ENCODE measurements at regions not wholly inside any gene's neighbourhood (a gene's known extent, or its start where the extent isn't known, plus 50 kb on each side); places are given as distances from the start of the nearest gene placed in this dataset.

DNA sequence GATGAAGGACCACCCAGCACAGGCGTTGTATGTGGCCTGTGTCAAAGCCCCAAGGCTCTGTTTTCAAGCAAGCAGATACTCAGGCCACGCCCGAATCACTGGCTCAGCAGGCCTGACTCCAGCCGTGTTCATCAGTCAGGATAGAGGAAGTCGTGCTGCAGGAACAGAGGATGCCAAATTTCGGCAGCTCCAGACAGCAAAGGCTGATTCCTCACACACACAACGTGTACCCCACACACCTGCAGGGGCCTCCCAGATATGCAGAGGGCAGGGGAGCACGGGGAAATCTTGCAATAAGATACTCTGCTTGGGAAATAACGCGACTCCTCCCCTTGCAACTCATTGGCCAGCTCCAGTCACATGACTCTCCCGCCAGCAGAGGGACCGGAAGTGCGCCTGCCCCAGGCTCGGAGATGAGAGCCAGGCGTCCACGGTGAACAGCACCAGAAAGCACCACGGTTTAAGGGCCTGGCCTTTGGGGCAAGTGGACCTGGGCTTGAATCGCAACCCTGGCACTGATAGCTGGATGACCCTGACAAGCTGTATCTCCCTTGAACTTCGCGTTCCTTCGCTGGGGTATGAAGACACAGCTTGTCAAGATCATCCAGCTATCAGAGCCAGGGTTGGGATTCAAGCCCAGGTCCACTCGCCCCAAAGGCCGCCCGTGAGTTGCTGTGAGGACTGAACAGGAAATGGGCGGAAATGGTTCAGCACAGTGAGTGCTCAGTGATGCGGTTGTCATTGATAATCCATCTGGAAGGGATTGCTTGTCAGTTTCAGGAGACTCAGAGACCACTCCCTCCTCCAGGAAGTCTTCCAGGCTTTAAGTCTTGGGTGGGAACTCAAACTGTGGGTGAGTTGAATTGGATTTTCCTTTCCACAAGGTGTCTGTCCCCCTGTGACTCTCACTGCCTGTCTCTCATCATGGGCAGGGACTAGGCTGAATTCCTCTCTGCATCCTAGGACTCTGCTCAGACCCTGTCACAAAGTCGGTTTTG is 88.5 kb downstream of the MYEOV start:
- DNase-seq (ENCODE audit: insufficient read length, low spot score, missing footprints), result peak; percentile 81
- H3K79me2 ChIP-seq (ENCODE audit: insufficient read depth, low read length), result no peaks in the 10 kb centered on the region
- H3K27ac ChIP-seq (ENCODE audit: low read depth, low read length), result no peak overlapping the region
- H3K4me3 ChIP-seq (ENCODE audit: insufficient read depth, low read length), result no peak overlapping the region
- H3K36me3 ChIP-seq (ENCODE audit: insufficient read depth, low read length), result no peaks in the 10 kb centered on the region
- TF ChIP-seq, protein P1, sequence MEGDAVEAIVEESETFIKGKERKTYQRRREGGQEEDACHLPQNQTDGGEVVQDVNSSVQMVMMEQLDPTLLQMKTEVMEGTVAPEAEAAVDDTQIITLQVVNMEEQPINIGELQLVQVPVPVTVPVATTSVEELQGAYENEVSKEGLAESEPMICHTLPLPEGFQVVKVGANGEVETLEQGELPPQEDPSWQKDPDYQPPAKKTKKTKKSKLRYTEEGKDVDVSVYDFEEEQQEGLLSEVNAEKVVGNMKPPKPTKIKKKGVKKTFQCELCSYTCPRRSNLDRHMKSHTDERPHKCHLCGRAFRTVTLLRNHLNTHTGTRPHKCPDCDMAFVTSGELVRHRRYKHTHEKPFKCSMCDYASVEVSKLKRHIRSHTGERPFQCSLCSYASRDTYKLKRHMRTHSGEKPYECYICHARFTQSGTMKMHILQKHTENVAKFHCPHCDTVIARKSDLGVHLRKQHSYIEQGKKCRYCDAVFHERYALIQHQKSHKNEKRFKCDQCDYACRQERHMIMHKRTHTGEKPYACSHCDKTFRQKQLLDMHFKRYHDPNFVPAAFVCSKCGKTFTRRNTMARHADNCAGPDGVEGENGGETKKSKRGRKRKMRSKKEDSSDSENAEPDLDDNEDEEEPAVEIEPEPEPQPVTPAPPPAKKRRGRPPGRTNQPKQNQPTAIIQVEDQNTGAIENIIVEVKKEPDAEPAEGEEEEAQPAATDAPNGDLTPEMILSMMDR (IDR thresholded peaks at IDR 0.05; ENCODE audit: extremely low read depth, low read depth, low read length), result no peak
- H4K20me1 ChIP-seq (ENCODE audit: insufficient read depth, low read length), result no peaks in the 10 kb centered on the region
- no peak overlapping the region for H2AFZ ChIP-seq (ENCODE audit: low read length)
- no peaks in the 10 kb centered on the region for H3K27me3 ChIP-seq (ENCODE audit: insufficient read depth, low read length)
- no peak overlapping the region for H3K4me2 ChIP-seq (ENCODE audit: insufficient read depth, low read length)
- H3K4me1 ChIP-seq (ENCODE audit: insufficient read depth, low read length), result no peaks in the 10 kb centered on the region
- no peaks in the 10 kb centered on the region for H3K9me3 ChIP-seq (ENCODE audit: low read depth, low read length)

DNA sequence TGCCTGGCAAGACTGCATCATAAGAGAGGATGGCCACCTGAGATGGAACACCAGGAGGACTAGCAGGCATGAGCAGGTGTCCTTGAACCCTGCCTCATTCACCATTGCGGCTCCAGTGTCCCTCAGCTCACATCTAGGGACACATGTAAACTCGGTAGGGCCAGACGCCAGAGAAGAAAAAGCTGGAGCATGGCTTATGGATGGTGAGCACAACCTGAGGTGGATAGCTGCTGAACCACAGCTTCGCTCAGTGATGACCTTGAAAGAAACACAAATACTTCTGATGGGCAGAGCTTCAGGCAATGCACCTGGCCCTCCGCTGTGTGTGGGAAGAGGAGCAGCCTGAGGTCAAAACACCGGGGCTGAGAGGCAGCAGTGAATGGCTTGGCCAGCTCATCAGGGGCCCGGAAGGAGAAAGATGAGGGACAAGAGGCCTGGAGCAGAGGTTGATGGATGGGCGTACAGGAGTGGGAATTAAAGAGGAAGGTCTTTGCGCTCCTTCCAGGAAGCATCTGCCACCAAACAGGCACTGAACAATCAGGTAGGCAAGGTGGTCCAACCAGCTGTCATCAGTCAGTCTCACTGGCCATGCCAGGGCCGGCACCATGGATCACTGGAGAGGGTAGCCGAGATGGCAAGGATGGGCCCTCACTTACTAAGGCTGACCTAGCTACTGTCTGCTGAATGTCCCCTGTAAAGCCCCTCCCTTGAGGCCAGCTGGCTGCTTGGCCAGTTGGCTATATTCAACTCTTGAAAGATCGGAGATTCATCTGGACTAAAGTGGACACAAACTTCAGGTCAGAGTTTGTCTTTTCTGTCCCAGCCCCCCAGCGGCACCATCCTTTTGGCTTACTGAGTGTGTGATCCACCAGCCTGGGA is 89.7 kb downstream of the MYEOV start:
- Histone ChIP-seq H3K4me3 (ENCODE audit: insufficient read depth, low read length) (no peak overlapping the region), H2AFZ (ENCODE audit: low read length) (no peak overlapping the region), H3K79me2 (ENCODE audit: insufficient read depth, low read length) (no peaks in the 10 kb centered on the region), H3K9me3 (ENCODE audit: low read depth, low read length) (peaks cover 4% of the 10 kb centered on the region), H3K4me1 (ENCODE audit: insufficient read depth, low read length) (no peaks in the 10 kb centered on the region), H3K27ac (ENCODE audit: low read depth, low read length) (no peak overlapping the region), H4K20me1 (ENCODE audit: insufficient read depth, low read length) (no peaks in the 10 kb centered on the region), H3K36me3 (ENCODE audit: insufficient read depth, low read length) (no peaks in the 10 kb centered on the region), H3K27me3 (ENCODE audit: insufficient read depth, low read length) (no peaks in the 10 kb centered on the region), H3K4me2 (ENCODE audit: insufficient read depth, low read length) (no peak overlapping the region)
- TF ChIP-seq, protein P1 (IDR thresholded peaks at IDR 0.05; ENCODE audit: extremely low read depth, low read depth, low read length), result no peak
- peak; percentile 23 for DNase-seq (ENCODE audit: insufficient read length, low spot score, missing footprints)

DNA sequence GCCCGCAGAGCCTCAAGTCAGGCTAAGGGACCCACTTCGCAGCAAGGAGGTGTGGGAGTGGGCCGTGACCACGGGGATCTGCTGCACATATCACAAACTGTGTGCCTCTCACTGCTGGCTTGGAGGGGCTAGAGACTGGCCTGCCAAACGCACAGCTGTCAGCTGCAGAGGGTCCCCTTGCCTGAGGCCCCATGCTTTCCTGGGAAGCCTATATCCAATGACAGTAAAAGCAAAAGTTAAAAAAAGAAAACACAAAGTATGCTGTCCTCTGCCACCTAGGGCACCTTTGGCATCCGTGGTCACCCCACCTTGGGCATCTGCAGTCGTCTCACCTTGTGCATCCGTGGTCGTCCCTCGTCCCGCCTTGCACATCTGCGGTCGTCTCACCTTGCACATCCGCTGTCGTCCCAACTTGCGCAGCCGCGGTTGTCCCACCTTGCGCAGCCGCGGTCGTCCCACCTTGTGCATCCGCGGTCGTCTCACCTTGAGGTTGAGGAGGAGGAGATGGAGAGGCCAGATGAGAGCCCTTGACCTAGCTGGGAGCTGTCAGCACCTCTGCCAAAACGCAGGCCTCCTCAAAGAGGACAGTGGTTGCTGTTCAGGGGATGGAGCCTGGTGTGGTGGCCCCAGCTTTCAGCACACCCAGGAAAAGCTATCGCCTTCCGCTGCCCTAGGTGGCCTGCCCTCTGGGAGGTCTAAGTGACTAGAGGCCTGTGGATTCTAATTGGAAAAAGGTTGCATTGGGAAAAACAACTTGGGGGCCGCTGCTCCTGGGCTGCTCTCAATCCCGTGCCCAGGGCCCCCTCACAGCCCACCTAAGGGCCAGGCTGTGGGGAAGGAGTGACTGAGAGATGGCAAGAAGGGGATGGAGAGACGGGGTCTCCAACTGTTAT is 90.5 kb downstream of the MYEOV start:
- no peaks in the 10 kb centered on the region for H3K4me1 ChIP-seq (ENCODE audit: insufficient read depth, low read length)
- no peaks in the 10 kb centered on the region for H3K36me3 ChIP-seq (ENCODE audit: insufficient read depth, low read length)
- TF ChIP-seq, protein P1 (IDR thresholded peaks at IDR 0.05; ENCODE audit: extremely low read depth, low read depth, low read length), result no peak
- H3K4me3 ChIP-seq (ENCODE audit: insufficient read depth, low read length), result no peak overlapping the region
- H3K9me3 ChIP-seq (ENCODE audit: low read depth, low read length), result peaks cover 4% of the 10 kb centered on the region
- H4K20me1 ChIP-seq (ENCODE audit: insufficient read depth, low read length), result no peaks in the 10 kb centered on the region
- no peaks in the 10 kb centered on the region for H3K27me3 ChIP-seq (ENCODE audit: insufficient read depth, low read length)
- no peak overlapping the region for H3K4me2 ChIP-seq (ENCODE audit: insufficient read depth, low read length)
- H3K27ac ChIP-seq (ENCODE audit: low read depth, low read length), result no peak overlapping the region
- no peak overlapping the region for H2AFZ ChIP-seq (ENCODE audit: low read length)
- H3K79me2 ChIP-seq (ENCODE audit: insufficient read depth, low read length), result no peaks in the 10 kb centered on the region
- peak; percentile 75 for DNase-seq (ENCODE audit: insufficient read length, low spot score, missing footprints)
